CD8-positive, alpha-beta memory T cell (primary cell): ENCODE measurements at regions not wholly inside any gene's neighbourhood (a gene's known extent, or its start where the extent isn't known, plus 50 kb on each side); places are given as distances from the start of the nearest gene placed in this dataset.

ENCODE experiments used
- CTCF ChIA-PET: fragments of 350-600 bp; sonication (Branson Sonifier 250); formaldehyde crosslinking; loops from one replicate; lab custom pipeline; 2021; ENCODE audit warnings: antibody characterized with exemption; lab: Charles Lee
- POLR2A ChIA-PET: fragments of 350-600 bp; sonication (Branson Sonifier 250); formaldehyde crosslinking; loops from one replicate; lab custom pipeline; 2021; ENCODE audit warnings: antibody characterized with exemption; lab: Charles Lee
- DNase-seq, 5 donors: peaks; one replicate each; pipeline versions ENCODE4 v3.0.0 to v3.0.0-alpha.2; 2020 to 2022; ENCODE audit warnings: mixed read lengths in 1 of 5
- H3K27ac ChIP-seq: one replicate; pipeline ENCODE4 v1.7.0; 2013; ENCODE audit warnings: low read depth, mild to moderate bottlenecking, low read length, moderate library complexity
- H3K27me3 ChIP-seq: 2 replicates; pipeline ENCODE4 v1.7.0; 2013; ENCODE audit warnings: low read length, mild to moderate bottlenecking; ENCODE audit not compliant: insufficient read depth, poor library complexity, severe bottlenecking
- H3K36me3 ChIP-seq: 2 replicates; pipeline ENCODE4 v1.7.0; 2013; ENCODE audit warnings: mild to moderate bottlenecking, low read length, moderate library complexity; ENCODE audit not compliant: insufficient read depth
- H3K4me1 ChIP-seq: 2 replicates; pipeline ENCODE4 v1.7.0; 2013; ENCODE audit warnings: mild to moderate bottlenecking, low read length, moderate library complexity; ENCODE audit not compliant: insufficient read depth
- H3K4me3 ChIP-seq: 2 replicates; pipeline ENCODE4 v1.7.0; 2013; ENCODE audit warnings: mild to moderate bottlenecking, low read length
- H3K9me3 ChIP-seq: 2 replicates; pipeline ENCODE4 v1.7.0; 2013; ENCODE audit warnings: mild to moderate bottlenecking, low read length
- H3K27ac Mint-ChIP-seq, 8 donors: one replicate each; pipeline ENCODE4 v1.8.0; 2020 to 2021; ENCODE audit warnings: mixed read lengths in 8 of 8, mild to moderate bottlenecking in 6 of 8, inconsistent platforms in 3 of 8, moderate library complexity in 3 of 8
- H3K27me3 Mint-ChIP-seq, 2 donors: one replicate each; pipeline ENCODE4 v1.8.0; 2020 to 2021; ENCODE audit warnings: mixed read lengths in 2 of 2, mild to moderate bottlenecking in 1 of 2, moderate library complexity in 1 of 2
- H3K36me3 Mint-ChIP-seq, 3 donors: one replicate each; pipeline ENCODE4 v1.8.0; 2020 to 2021; ENCODE audit warnings: mixed read lengths in 3 of 3, inconsistent platforms in 1 of 3, mild to moderate bottlenecking in 1 of 3
- H3K4me1 Mint-ChIP-seq, 3 donors: one replicate each; pipeline ENCODE4 v1.8.0; 2020 to 2021; ENCODE audit warnings: mixed read lengths in 3 of 3, inconsistent platforms in 1 of 3, mild to moderate bottlenecking in 1 of 3
- H3K4me3 Mint-ChIP-seq, 7 donors: one replicate each; pipeline ENCODE4 v1.8.0; 2020 to 2021; ENCODE audit warnings: mixed read lengths in 7 of 7, mild to moderate bottlenecking in 6 of 7, moderate library complexity in 4 of 7, inconsistent platforms in 2 of 7
- H3K9me3 Mint-ChIP-seq, 5 donors: one replicate each; pipeline ENCODE4 v1.8.0; 2020 to 2022; ENCODE audit warnings: mixed read lengths in 5 of 5, mild to moderate bottlenecking in 3 of 5, moderate library complexity in 2 of 5, inconsistent platforms in 1 of 5

- H3K27ac Mint-ChIP-seq: no peak overlapping the region
- no peaks in the 10 kb centered on the region for H3K36me3 Mint-ChIP-seq
- POLR2A ChIA-PET: no interaction called here
These were observed 125.9 kb downstream of the EMX2 start for GRCh38 chr10:117668327-117669008.

GRCh38 chr10:117669122-117669521, 126.6 kb downstream of the EMX2 start:
- no peak overlapping the region for H3K4me3 Mint-ChIP-seq
- Histone ChIP-seq H3K36me3 (no peaks in the 10 kb centered on the region), H3K27me3 (no peaks in the 10 kb centered on the region), H3K9me3 (no peaks in the 10 kb centered on the region), H3K27ac (no peak overlapping the region), H3K4me3 (no peak overlapping the region), H3K4me1 (no peaks in the 10 kb centered on the region)
- H3K4me1 Mint-ChIP-seq: no peaks in the 10 kb centered on the region
- peaks cover 0 to 13% of the 10 kb centered on the region in 2 donors for H3K27me3 Mint-ChIP-seq
- ChIA-PET CTCF (no interaction called here), POLR2A (no interaction called here)
- DNase-seq: no peak
- no peak overlapping the region for H3K27ac Mint-ChIP-seq
- H3K36me3 Mint-ChIP-seq: no peaks in the 10 kb centered on the region
- H3K9me3 Mint-ChIP-seq: no peaks in the 10 kb centered on the region

More at GRCh38 chr10:117668327-117669008, 125.9 kb downstream of the EMX2 start:
- no peaks in the 10 kb centered on the region for H3K9me3 ChIP-seq
- H3K4me3 Mint-ChIP-seq: no peak overlapping the region
- H3K27ac ChIP-seq: no peak overlapping the region
- H3K4me1 Mint-ChIP-seq: no peaks in the 10 kb centered on the region
- no peaks in the 10 kb centered on the region for H3K27me3 ChIP-seq
- peaks cover 0 to 10% of the 10 kb centered on the region in 2 donors for H3K27me3 Mint-ChIP-seq
- CTCF ChIA-PET: no interaction called here
- H3K4me1 ChIP-seq: no peaks in the 10 kb centered on the region
- H3K4me3 ChIP-seq: no peak overlapping the region
- H3K9me3 Mint-ChIP-seq: no peaks in the 10 kb centered on the region
- DNase-seq: no peak
- no peaks in the 10 kb centered on the region for H3K36me3 ChIP-seq

GRCh38 chr10:117670116-117670904, 127.8 kb downstream of the EMX2 start:
- peaks cover 0 to 11% of the 10 kb centered on the region in 2 donors for H3K27me3 Mint-ChIP-seq
- H3K27ac Mint-ChIP-seq: no peak overlapping the region
- ChIA-PET CTCF (no interaction called here), POLR2A (no interaction called here)
- no peak overlapping the region for H3K27ac ChIP-seq
- no peaks in the 10 kb centered on the region for H3K36me3 ChIP-seq
- H3K27me3 ChIP-seq: no peaks in the 10 kb centered on the region
- H3K4me3 Mint-ChIP-seq: no peak overlapping the region
- DNase-seq: no peak
- peaks cover 0 to under 1% (median 0%) of the 10 kb centered on the region in 5 donors for H3K9me3 Mint-ChIP-seq
- no peak overlapping the region for H3K4me3 ChIP-seq
- no peaks in the 10 kb centered on the region for H3K4me1 Mint-ChIP-seq
- no peaks in the 10 kb centered on the region for H3K4me1 ChIP-seq
- H3K9me3 ChIP-seq: no peaks in the 10 kb centered on the region
- no peaks in the 10 kb centered on the region for H3K36me3 Mint-ChIP-seq

GRCh38 chr10:117673230-117674010, 130.9 kb downstream of the EMX2 start:
- CTCF ChIA-PET: no interaction called here
- no peaks in the 10 kb centered on the region for H3K9me3 ChIP-seq
- H3K27ac ChIP-seq: no peak overlapping the region
- no peak overlapping the region for H3K4me3 ChIP-seq
- Mint-ChIP-seq H3K9me3 (peaks cover 0 to 3% (median 0%) of the 10 kb centered on the region in 5 donors), H3K27me3 (peaks cover 5 to 10% of the 10 kb centered on the region in 2 donors), H3K27ac (no peak overlapping the region), H3K36me3 (no peaks in the 10 kb centered on the region), H3K4me1 (no peaks in the 10 kb centered on the region), H3K4me3 (no peak overlapping the region)
- H3K4me1 ChIP-seq: no peaks in the 10 kb centered on the region
- DNase-seq: no peak
- no peaks in the 10 kb centered on the region for H3K27me3 ChIP-seq
- no peaks in the 10 kb centered on the region for H3K36me3 ChIP-seq
- POLR2A ChIA-PET: no interaction called here

- no peak overlapping the region for H3K4me3 ChIP-seq
- Mint-ChIP-seq H3K4me1 (no peaks in the 10 kb centered on the region), H3K27me3 (peaks cover 5 to 10% of the 10 kb centered on the region in 2 donors), H3K27ac (no peak overlapping the region), H3K9me3 (peaks cover 0 to 3% (median 2%) of the 10 kb centered on the region in 5 donors), H3K36me3 (no peaks in the 10 kb centered on the region), H3K4me3 (no peak overlapping the region)
- POLR2A ChIA-PET: no interaction called here
- H3K27ac ChIP-seq: no peak overlapping the region
- H3K36me3 ChIP-seq: no peaks in the 10 kb centered on the region
- no peak for DNase-seq
- CTCF ChIA-PET: no interaction called here
- H3K4me1 ChIP-seq: no peaks in the 10 kb centered on the region
- no peaks in the 10 kb centered on the region for H3K9me3 ChIP-seq
- H3K27me3 ChIP-seq: no peaks in the 10 kb centered on the region
These were observed 131.7 kb downstream of the EMX2 start for GRCh38 chr10:117674201-117674600.

- Mint-ChIP-seq H3K4me1 (no peaks in the 10 kb centered on the region), H3K4me3 (no peak overlapping the region), H3K27ac (no peak overlapping the region), H3K36me3 (no peaks in the 10 kb centered on the region), H3K27me3 (peaks cover 5 to 8% of the 10 kb centered on the region in 2 donors), H3K9me3 (peaks cover 0 to 3% (median 2%) of the 10 kb centered on the region in 5 donors)
- DNase-seq: no peak
- H3K4me3 ChIP-seq: no peak overlapping the region
- ChIA-PET POLR2A (no interaction called here), CTCF (no interaction called here)
- no peaks in the 10 kb centered on the region for H3K27me3 ChIP-seq
- H3K27ac ChIP-seq: no peak overlapping the region
- no peaks in the 10 kb centered on the region for H3K36me3 ChIP-seq
- no peaks in the 10 kb centered on the region for H3K4me1 ChIP-seq
- no peaks in the 10 kb centered on the region for H3K9me3 ChIP-seq
These were observed 132.1 kb downstream of the EMX2 start for GRCh38 chr10:117674646-117675045.

GRCh38 chr10:117675514-117676055, 133.0 kb downstream of the EMX2 start:
- CTCF ChIA-PET: no interaction called here
- H3K4me3 Mint-ChIP-seq: no peak overlapping the region
- no peaks in the 10 kb centered on the region for H3K4me1 Mint-ChIP-seq

More at GRCh38 chr10:117675514-117676055, 133.0 kb downstream of the EMX2 start:
- Mint-ChIP-seq H3K27me3 (peaks cover 5 to 8% of the 10 kb centered on the region in 2 donors), H3K36me3 (no peaks in the 10 kb centered on the region), H3K27ac (no peak overlapping the region), H3K9me3 (peaks cover 0 to 3% (median 2%) of the 10 kb centered on the region in 5 donors)
- H3K27me3 ChIP-seq: no peaks in the 10 kb centered on the region
- H3K9me3 ChIP-seq: no peaks in the 10 kb centered on the region
- no peaks in the 10 kb centered on the region for H3K4me1 ChIP-seq
- no peak for DNase-seq
- H3K36me3 ChIP-seq: no peaks in the 10 kb centered on the region
- POLR2A ChIA-PET: no interaction called here
- H3K27ac ChIP-seq: no peak overlapping the region
- H3K4me3 ChIP-seq: no peak overlapping the region
